ENCODE measurements at regions not wholly inside any gene's neighbourhood (a gene's known extent, or its start where the extent isn't known, plus 50 kb on each side); places are given as distances from the start of the nearest gene placed in this dataset.
"Not testable (repeated sequence)": the region's sequence is repeated elsewhere in the genome, so short reads cannot be mapped to it uniquely, and the experiment has no call there.

DNA sequence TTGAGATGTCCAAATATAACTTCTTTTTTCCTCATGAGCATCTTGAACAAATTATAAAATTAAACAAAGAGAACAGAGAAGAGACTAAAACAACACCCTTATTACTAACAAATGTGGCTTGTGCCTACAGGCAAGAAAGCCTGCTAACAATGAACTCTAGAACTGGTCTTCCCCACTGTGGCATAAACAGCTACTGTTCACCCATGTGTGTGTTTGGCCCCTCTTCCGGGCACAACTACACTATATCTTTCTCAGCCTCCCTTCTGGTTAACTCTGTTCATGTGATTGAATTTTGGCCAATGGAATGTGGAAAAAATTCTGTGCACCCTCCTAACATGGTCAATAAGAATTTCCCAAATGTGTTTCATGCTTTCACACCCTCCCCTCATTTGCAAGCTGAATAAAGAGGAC is 117.0 kb downstream of the KBTBD2 start:
- DNase-seq: no peak
- ChIA-PET CTCF (interaction anchor here (1.1 to 1.7 kb wide), 2 partner anchors 9 to 169 kb away, joined by 3 to 5 read pairs; no protein-coding TSS in a partner anchor), POLR2A (no interaction called here)
- H3K4me3 ChIP-seq (ENCODE audit: low read depth in 2 of 2, low read length in 1 of 2): no peak overlapping the region
- H3K27ac ChIP-seq (ENCODE audit: low read depth in 2 of 2, low read length in 1 of 2): peak overlapping the region in 1 of 2 experiments; percentile 43; a peak in 2 of 4 replicates
- no peak overlapping the region for H2AFZ ChIP-seq (ENCODE audit: low read depth)
- H3K36me3 ChIP-seq (replicated peaks in 1 of 2; ENCODE audit: control insufficient read depth in 1 of 2, insufficient read depth in 2 of 2, low read length in 1 of 2): no peaks in the 10 kb centered on the region
- no peaks in the 10 kb centered on the region for H3K79me2 ChIP-seq (ENCODE audit: insufficient read depth)
- no peaks in the 10 kb centered on the region for H3K9me2 ChIP-seq
- H3K4me2 ChIP-seq: no peak overlapping the region
- H3K27me3 ChIP-seq (ENCODE audit: insufficient read depth): no peaks in the 10 kb centered on the region
- H3K9ac ChIP-seq: no peak overlapping the region
- H3F3A ChIP-seq (replicated peaks; ENCODE audit: insufficient read depth): peaks cover 7% of the 10 kb centered on the region
- TF ChIP-seq TCF12 (IDR thresholded peaks at IDR 0.05) (no peak), YY1 (IDR thresholded peaks at IDR 0.05; ENCODE audit: low read depth) (no peak), FOXM1 (IDR thresholded peaks at IDR 0.05; ENCODE audit: low read depth) (no peak), RAD21 (IDR thresholded peaks at IDR 0.05; ENCODE audit: low read length) (no peak), FOSL2 (IDR thresholded peaks at IDR 0.05; ENCODE audit: borderline replicate concordance, low read depth) (no peak), TAF1 (IDR thresholded peaks at IDR 0.05; ENCODE audit: borderline replicate concordance, low read depth, low read length) (no peak), SIN3A (IDR thresholded peaks at IDR 0.05; ENCODE audit: borderline replicate concordance, low read depth, low read length) (no peak), FOXJ3 (CRISPR knock-in tag; IDR thresholded peaks at IDR 0.05) (no peak), RFX5 (IDR thresholded peaks at IDR 0.05; ENCODE audit: low read length) (no peak), MEF2A (IDR thresholded peaks at IDR 0.05; ENCODE audit: borderline replicate concordance, low read depth) (no peak), EP300 (IDR thresholded peaks at IDR 0.05; ENCODE audit: borderline replicate concordance in 1 of 2, low read depth in 1 of 2, low read length in 1 of 2) (no peak)
- TF ChIP-seq, protein P1, sequence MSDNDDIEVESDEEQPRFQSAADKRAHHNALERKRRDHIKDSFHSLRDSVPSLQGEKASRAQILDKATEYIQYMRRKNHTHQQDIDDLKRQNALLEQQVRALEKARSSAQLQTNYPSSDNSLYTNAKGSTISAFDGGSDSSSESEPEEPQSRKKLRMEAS (IDR thresholded peaks at IDR 0.05; ENCODE audit: low read depth): no peak
- TF ChIP-seq, protein P2, sequence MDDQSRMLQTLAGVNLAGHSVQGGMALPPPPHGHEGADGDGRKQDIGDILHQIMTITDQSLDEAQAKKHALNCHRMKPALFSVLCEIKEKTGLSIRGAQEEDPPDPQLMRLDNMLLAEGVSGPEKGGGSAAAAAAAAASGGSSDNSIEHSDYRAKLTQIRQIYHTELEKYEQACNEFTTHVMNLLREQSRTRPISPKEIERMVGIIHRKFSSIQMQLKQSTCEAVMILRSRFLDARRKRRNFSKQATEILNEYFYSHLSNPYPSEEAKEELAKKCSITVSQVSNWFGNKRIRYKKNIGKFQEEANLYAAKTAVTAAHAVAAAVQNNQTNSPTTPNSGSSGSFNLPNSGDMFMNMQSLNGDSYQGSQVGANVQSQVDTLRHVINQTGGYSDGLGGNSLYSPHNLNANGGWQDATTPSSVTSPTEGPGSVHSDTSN (IDR thresholded peaks at IDR 0.05): no peak
- no peaks in the 10 kb centered on the region for H3K9me3 ChIP-seq
- H3K4me1 ChIP-seq (ENCODE audit: control insufficient read depth in 1 of 2, insufficient read depth in 2 of 2, low read depth in 1 of 2, low read length in 1 of 2): peaks cover 0 to 9% of the 10 kb centered on the region in 2 experiments; a peak in 2 of 4 replicates
- 90% methylated on average over 1 of the region's 1 CpG for WGBS (ENCODE audit: low lambda C conversion rate)
- no peaks in the 10 kb centered on the region for H4K20me1 ChIP-seq (ENCODE audit: insufficient read depth)

DNA sequence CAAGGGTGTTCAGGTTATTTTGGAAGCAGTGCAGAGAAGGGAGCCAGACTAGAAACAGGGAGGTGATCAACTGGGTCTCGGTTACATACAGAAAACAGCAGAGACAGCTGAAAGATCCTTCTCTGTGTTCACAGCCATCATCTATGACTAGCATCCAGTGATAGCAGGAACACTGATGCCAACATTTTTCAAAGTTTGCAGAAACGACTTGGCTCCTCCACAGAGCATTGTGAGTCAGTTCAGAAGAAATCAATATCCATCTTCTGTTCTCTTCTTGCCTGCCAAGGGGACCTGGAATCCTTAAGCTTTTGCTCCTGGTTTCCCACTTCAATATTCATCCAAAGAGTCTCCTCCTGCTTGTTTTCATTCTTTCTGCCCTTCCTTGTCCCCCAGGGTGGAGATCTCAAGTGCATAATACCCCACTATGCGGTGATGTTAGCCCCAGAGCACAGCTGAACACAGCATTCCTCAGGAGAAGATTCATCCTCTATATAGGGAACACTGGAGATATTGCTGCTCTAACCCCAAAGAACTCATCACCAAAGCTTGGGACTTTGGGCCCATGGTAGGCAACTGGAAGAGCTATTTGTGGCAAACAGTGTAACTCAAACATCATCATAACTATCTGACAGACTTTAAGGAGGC is 122.6 kb downstream of the KBTBD2 start:
- H3K9me2 ChIP-seq; H3K9ac ChIP-seq; H3K79me2 ChIP-seq (ENCODE audit: insufficient read depth); H3F3A ChIP-seq (replicated peaks; ENCODE audit: insufficient read depth); DNase-seq; H3K4me3 ChIP-seq (ENCODE audit: low read depth in 2 of 2, low read length in 1 of 2); H3K36me3 ChIP-seq (replicated peaks in 1 of 2; ENCODE audit: control insufficient read depth in 1 of 2, insufficient read depth in 2 of 2, low read length in 1 of 2); H4K20me1 ChIP-seq (ENCODE audit: insufficient read depth); H2AFZ ChIP-seq (ENCODE audit: low read depth); H3K27ac ChIP-seq (ENCODE audit: low read depth in 2 of 2, low read length in 1 of 2); H3K4me2 ChIP-seq; H3K9me3 ChIP-seq; POLR2A ChIA-PET; H3K27me3 ChIP-seq (ENCODE audit: insufficient read depth); H3K4me1 ChIP-seq (ENCODE audit: control insufficient read depth in 1 of 2, insufficient read depth in 2 of 2, low read depth in 1 of 2, low read length in 1 of 2); CTCF ChIA-PET: not testable (repeated sequence)
- TF ChIP-seq, protein P2 (IDR thresholded peaks at IDR 0.05): 0 out of 2 replicates have a peak, but pooled peaks have one; percentile 3
- WGBS (ENCODE audit: low lambda C conversion rate): 77% methylated on average over 3 of the region's 3 CpGs

DNA sequence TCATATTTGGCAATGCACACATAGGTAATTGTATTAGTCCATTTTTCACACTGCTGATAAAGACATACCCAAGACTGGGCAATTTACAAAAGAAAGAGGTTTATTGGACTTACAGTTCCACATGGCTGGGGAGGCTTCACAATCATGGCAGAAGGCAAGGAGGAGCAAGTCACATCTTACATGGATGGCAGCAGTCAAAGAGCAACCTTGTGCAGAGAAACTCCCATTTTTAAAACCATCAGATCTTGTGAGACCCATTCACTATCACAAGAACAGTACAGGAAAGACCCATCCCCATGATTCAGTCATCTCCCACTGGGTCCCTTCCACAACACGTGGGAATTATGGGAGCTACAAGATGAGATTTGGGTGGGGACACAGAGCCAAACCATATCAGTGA is 123.2 kb downstream of the KBTBD2 start:
- not testable (repeated sequence) for H3K27ac ChIP-seq (ENCODE audit: low read depth in 2 of 2, low read length in 1 of 2); H3K9ac ChIP-seq; H3K9me2 ChIP-seq; H3K27me3 ChIP-seq (ENCODE audit: insufficient read depth); H2AFZ ChIP-seq (ENCODE audit: low read depth); H3K4me2 ChIP-seq; H3K36me3 ChIP-seq (replicated peaks in 1 of 2; ENCODE audit: control insufficient read depth in 1 of 2, insufficient read depth in 2 of 2, low read length in 1 of 2); H3K4me1 ChIP-seq (ENCODE audit: control insufficient read depth in 1 of 2, insufficient read depth in 2 of 2, low read depth in 1 of 2, low read length in 1 of 2); DNase-seq; H3K4me3 ChIP-seq (ENCODE audit: low read depth in 2 of 2, low read length in 1 of 2); H3K79me2 ChIP-seq (ENCODE audit: insufficient read depth); H3K9me3 ChIP-seq; H4K20me1 ChIP-seq (ENCODE audit: insufficient read depth); H3F3A ChIP-seq (replicated peaks; ENCODE audit: insufficient read depth)
- CTCF ChIA-PET: interaction anchor here (1.0 to 4.7 kb wide), 2 partner anchors 340 to 1164 kb away, joined by 3 to 46 read pairs; partner anchors contain the start of gene RP9
- WGBS (ENCODE audit: low lambda C conversion rate): 92% methylated on average over 1 of the region's 1 CpG
- POLR2A ChIA-PET: interaction anchor here (0.6 kb wide), 1 partner anchor 617 kb away, joined by 3 read pairs; no protein-coding TSS in a partner anchor
